Neutrophil (primary cell): ENCODE measurements at regions not wholly inside any gene's neighbourhood (a gene's known extent, or its start where the extent isn't known, plus 50 kb on each side); places are given as distances from the start of the nearest gene placed in this dataset.

Experiments used
- H3K27ac ChIP-seq: fragments of 200-600 bp; sonication (generic); 2 replicates; pipeline ENCODE4 v1.5.1; 2016; ENCODE audit warnings: mild to moderate bottlenecking, moderate library complexity
- H3K27me3 ChIP-seq: fragments of 200-600 bp; sonication (generic); 2 replicates; pipeline ENCODE4 v1.6.0; 2016; ENCODE audit warnings: mild to moderate bottlenecking
- H3K36me3 ChIP-seq: fragments of 200-600 bp; sonication (generic); 2 replicates; pipeline ENCODE4 v1.5.1; 2017
- H3K4me1 ChIP-seq, 2 experiments: fragments of 200-600 bp in 1 of 2; sonication (generic) in 1 of 2; 1 replicate in 1 of 2; 2 replicates in 1 of 2; pipeline versions ENCODE4 v1.5.1 to v1.6.1; 2013 to 2016; ENCODE audit warnings: low read depth in 1 of 2, low read length in 1 of 2, mild to moderate bottlenecking in 1 of 2, moderate library complexity in 1 of 2; ENCODE audit not compliant: control insufficient read depth in 1 of 2, insufficient read depth in 1 of 2
- H3K4me3 ChIP-seq, 2 experiments: fragments of 200-600 bp in 1 of 2; sonication (generic) in 1 of 2; 1 replicate in 1 of 2; 2 replicates in 1 of 2; pipeline ENCODE4 v1.5.1; 2013 to 2016; ENCODE audit warnings: low read depth in 1 of 2, low read length in 1 of 2, mild to moderate bottlenecking in 1 of 2, moderate library complexity in 1 of 2
- H3K9me3 ChIP-seq: fragments of 200-600 bp; sonication (generic); 2 replicates; pipeline ENCODE4 v1.5.1; 2016
- CTCF ChIP-seq: fragments of 200-600 bp; sonication (generic); IDR thresholded peaks from 2 replicates; pipeline ENCODE4 v1.5.1; 2016; ENCODE audit warnings: antibody characterized with exemption

GRCh38 chr9:18092138-18092537 is 381.8 kb upstream of the ADAMTSL1 start:
- no peak overlapping the region for H3K27ac ChIP-seq
- no peak for TF ChIP-seq CTCF

GRCh38 chr9:18106006-18106560 is 367.9 kb upstream of the ADAMTSL1 start:
- Histone ChIP-seq H3K27ac (no peak overlapping the region), H3K36me3 (no peaks in the 10 kb centered on the region), H3K4me3 (no peak overlapping the region), H3K27me3 (no peaks in the 10 kb centered on the region), H3K4me1 (no peaks in the 10 kb centered on the region), H3K9me3 (no peaks in the 10 kb centered on the region)
- TF ChIP-seq CTCF: no peak

More at GRCh38 chr9:18092138-18092537, 381.8 kb upstream of the ADAMTSL1 start:
- Histone ChIP-seq H3K4me1 (no peaks in the 10 kb centered on the region), H3K27me3 (no peaks in the 10 kb centered on the region), H3K4me3 (no peak overlapping the region), H3K36me3 (no peaks in the 10 kb centered on the region), H3K9me3 (no peaks in the 10 kb centered on the region)

- H3K27me3 ChIP-seq: no peaks in the 10 kb centered on the region
- no peaks in the 10 kb centered on the region for H3K4me1 ChIP-seq
- H3K4me3 ChIP-seq: no peak overlapping the region
- H3K27ac ChIP-seq: no peak overlapping the region
- TF ChIP-seq CTCF: no peak
- H3K36me3 ChIP-seq: no peaks in the 10 kb centered on the region
- H3K9me3 ChIP-seq: no peaks in the 10 kb centered on the region
Observed at GRCh38 chr9:18109675-18110074, 364.3 kb upstream of the ADAMTSL1 start.

- Histone ChIP-seq H3K4me1 (no peaks in the 10 kb centered on the region), H3K4me3 (no peak overlapping the region), H3K36me3 (no peaks in the 10 kb centered on the region), H3K27ac (no peak overlapping the region), H3K9me3 (no peaks in the 10 kb centered on the region), H3K27me3 (no peaks in the 10 kb centered on the region)
- TF ChIP-seq CTCF: no peak
Observed at GRCh38 chr9:18111146-18111545, 362.8 kb upstream of the ADAMTSL1 start.

- no peaks in the 10 kb centered on the region for H3K4me1 ChIP-seq
- H3K9me3 ChIP-seq: no peaks in the 10 kb centered on the region
- no peak for TF ChIP-seq CTCF
- no peak overlapping the region for H3K4me3 ChIP-seq
- no peaks in the 10 kb centered on the region for H3K36me3 ChIP-seq
- no peaks in the 10 kb centered on the region for H3K27me3 ChIP-seq
- H3K27ac ChIP-seq: no peak overlapping the region
Observed at GRCh38 chr9:18114559-18115475, 359.1 kb upstream of the ADAMTSL1 start.
